ENCODE measurements at regions not wholly inside any gene's neighbourhood (a gene's known extent, or its start where the extent isn't known, plus 50 kb on each side); places are given as distances from the start of the nearest gene placed in this dataset.

GRCh38 chr2:58950795-58951462, 709.8 kb upstream of the FANCL start (continued):
- TF ChIP-seq SRF (IDR thresholded peaks at IDR 0.05; ENCODE audit: low read depth in 2 of 2, low read length in 2 of 2) (no peak), ESRRA (IDR thresholded peaks at IDR 0.05; ENCODE audit: low read length) (no peak), ETV6 (conservative IDR thresholded peaks at IDR 0.05 in 1 of 2, IDR thresholded peaks at IDR 0.05 in 1 of 2; ENCODE audit: borderline replicate concordance in 1 of 2, low read depth in 1 of 2) (no peak), MXI1 (IDR thresholded peaks at IDR 0.05; ENCODE audit: low read depth, low read length) (no peak)

- intact Hi-C loops (cut with micrococcal nuclease; ENCODE audit: unreplicated experiment), result no loop called here
- no peak overlapping the region for H3K9ac ChIP-seq (ENCODE audit: control insufficient read depth, insufficient read depth, low read length)
- ChIA-PET POLR2A (no interaction called here), RAD21 (ENCODE audit: unreplicated experiment) (no interaction called here), SMC1A (ENCODE audit: uncharacterized antibody, unreplicated experiment) (no interaction called here), CTCF (no interaction called here)
- H3K4me1 ChIP-seq (ENCODE audit: control insufficient read depth, insufficient read depth, low read length), result no peaks in the 10 kb centered on the region
- H3K4me2 ChIP-seq (ENCODE audit: control insufficient read depth, insufficient read depth), result no peak overlapping the region
- H3K36me3 ChIP-seq (ENCODE audit: control insufficient read depth in 2 of 2, insufficient read depth in 2 of 2, low read length in 1 of 2), result no peaks in the 10 kb centered on the region
- no peaks in the 10 kb centered on the region for H3K9me3 ChIP-seq (replicated peaks; ENCODE audit: control insufficient read depth, insufficient read depth, low read length)
- no peaks in the 10 kb centered on the region for H3K27me3 ChIP-seq (replicated peaks in 1 of 2; ENCODE audit: control insufficient read depth in 2 of 2, insufficient read depth in 2 of 2, low read length in 1 of 2)
- DNase-seq (ENCODE audit: low read depth, low spot score) (no peak), FAIRE-seq (no peak), ATAC-seq (no peak)
- TF ChIP-seq ZNF24 (IDR thresholded peaks at IDR 0.05), result no peak
- no peak for TF ChIP-seq CREM (IDR thresholded peaks at IDR 0.05; ENCODE audit: low read depth)
- no peak for TF ChIP-seq LARP7 (IDR thresholded peaks at IDR 0.05)
- no peak for TF ChIP-seq EP300 (IDR thresholded peaks at IDR 0.05; ENCODE audit: borderline replicate concordance in 1 of 2, control insufficient read depth in 1 of 2, low read depth in 2 of 2, low read length in 2 of 2)
- no peak for TF ChIP-seq RUNX3 (IDR thresholded peaks at IDR 0.05; ENCODE audit: low read length)
- TF ChIP-seq SMAD5 (IDR thresholded peaks at IDR 0.05; ENCODE audit: low read depth), result no peak
- no peak for TF ChIP-seq IRF3 (IDR thresholded peaks at IDR 0.05)
- TF ChIP-seq SKIL (IDR thresholded peaks at IDR 0.05; ENCODE audit: low read depth, poor library complexity, severe bottlenecking), result no peak
- no peak for TF ChIP-seq SREBF2 (IDR thresholded peaks at IDR 0.05; ENCODE audit: low read length)
- TF ChIP-seq SIN3A (IDR thresholded peaks at IDR 0.05; ENCODE audit: low read depth, low read length), result no peak
- H2AFZ ChIP-seq (ENCODE audit: control insufficient read depth, low read depth, low read length), result no peak overlapping the region
- no peaks in the 10 kb centered on the region for H3K79me2 ChIP-seq (ENCODE audit: control insufficient read depth, insufficient read depth, low read length)
- in situ Hi-C loops (cut with MboI), result no loop called here
- H4K20me1 ChIP-seq (ENCODE audit: control insufficient read depth, insufficient read depth), result no peaks in the 10 kb centered on the region
- no peak overlapping the region for H3K27ac ChIP-seq (ENCODE audit: control insufficient read depth, insufficient read depth)
- BruUV-seq (replicated peaks), result no TSS peak
- H3K4me3 ChIP-seq, result no peak overlapping the region
These were observed 698.3 kb upstream of the FANCL start for GRCh38 chr2:58939388-58939787.

All from GM12878 (cell line).